SH-SY5Y (cell line): ENCODE measurements at regions not wholly inside any gene's neighbourhood (a gene's known extent, or its start where the extent isn't known, plus 50 kb on each side); places are given as distances from the start of the nearest gene placed in this dataset.

Experiments
- GATA2 ChIP-seq: IDR thresholded peaks from 2 replicates; pipeline ENCODE4 v1.6.1; 2011; ENCODE audit warnings: mild to moderate bottlenecking, low read depth, low read length
- GATA3 ChIP-seq: IDR thresholded peaks from 2 replicates; pipeline ENCODE4 v1.6.1; 2011; ENCODE audit warnings: low read depth, mild to moderate bottlenecking, low read length, moderate library complexity

- TF ChIP-seq GATA3 (no peak), GATA2 (no peak)
Measured at GRCh38 chr5:176721509-176721908, 74.2 kb downstream of the TSPAN17 start.
